ENCODE measurements at regions not wholly inside any gene's neighbourhood (a gene's known extent, or its start where the extent isn't known, plus 50 kb on each side); places are given as distances from the start of the nearest gene placed in this dataset.

GRCh38 chr14:71491931-71492330 lies 440.3 kb upstream of the RGS6 start:
- TF ChIP-seq YY1 (IDR thresholded peaks at IDR 0.05; ENCODE audit: insufficient read depth, insufficient read length) (no peak), ZNF274 (IDR thresholded peaks at IDR 0.05; ENCODE audit: low read depth, low read length) (no peak)
